NOMO-1 treated with DMSO at 0.1 percent for 48 hours (cell line): ENCODE measurements at regions not wholly inside any gene's neighbourhood (a gene's known extent, or its start where the extent isn't known, plus 50 kb on each side); places are given as distances from the start of the nearest gene placed in this dataset.
A peak's percentile ranks its signal among the peaks of the same experiment; 100 is the strongest.

Source experiments
- DNase-seq: peaks from one replicate; lab custom pipeline; 2025; ENCODE audit not compliant: unreplicated experiment; lab: John Stamatoyannopoulos, UW

GRCh38 chr12:28104903-28105864 is 85.1 kb upstream of the CCDC91 start:
- no peak for DNase-seq

- no peak for DNase-seq
These were observed 82.6 kb upstream of the CCDC91 start for GRCh38 chr12:28107679-28108078.

GRCh38 chr12:28108599-28108998 is 81.7 kb upstream of the CCDC91 start:
- DNase-seq = no peak

GRCh38 chr12:28110329-28110728 is 79.9 kb upstream of the CCDC91 start:
- peak; percentile 21 for DNase-seq

- DNase-seq = no peak
These were observed 75.8 kb upstream of the CCDC91 start for GRCh38 chr12:28114488-28114887.

- no peak for DNase-seq
These were observed 68.8 kb upstream of the CCDC91 start for GRCh38 chr12:28121433-28121832.

GRCh38 chr12:28121899-28122655 is 68.2 kb upstream of the CCDC91 start:
- no peak for DNase-seq

GRCh38 chr12:28122756-28123155 is 67.5 kb upstream of the CCDC91 start:
- DNase-seq = no peak

GRCh38 chr12:28127455-28127854 is 62.8 kb upstream of the CCDC91 start:
- no peak for DNase-seq

GRCh38 chr12:28129031-28129430 is 61.2 kb upstream of the CCDC91 start:
- no peak for DNase-seq

GRCh38 chr12:28130234-28130624 is 60.0 kb upstream of the CCDC91 start:
- DNase-seq = no peak

GRCh38 chr12:28130625-28131598 is 59.3 kb upstream of the CCDC91 start:
- DNase-seq = peak; percentile 19

GRCh38 chr12:28132398-28132797 is 57.9 kb upstream of the CCDC91 start:
- DNase-seq = no peak

GRCh38 chr12:28135801-28136439 is 54.3 kb upstream of the CCDC91 start:
- no peak for DNase-seq

GRCh38 chr12:28137414-28137813 is 52.8 kb upstream of the CCDC91 start:
- DNase-seq = no peak

- DNase-seq = no peak
These were observed 49.9 kb upstream of the CCDC91 start for GRCh38 chr12:28140404-28140803.
